ENCODE measurements at regions not wholly inside any gene's neighbourhood (a gene's known extent, or its start where the extent isn't known, plus 50 kb on each side); places are given as distances from the start of the nearest gene placed in this dataset.

- H3K36me3 ChIP-seq = no peaks in the 10 kb centered on the region
- no peak for DNase-seq
- no peaks in the 10 kb centered on the region for H3K27me3 ChIP-seq
- TF ChIP-seq, protein P1, sequence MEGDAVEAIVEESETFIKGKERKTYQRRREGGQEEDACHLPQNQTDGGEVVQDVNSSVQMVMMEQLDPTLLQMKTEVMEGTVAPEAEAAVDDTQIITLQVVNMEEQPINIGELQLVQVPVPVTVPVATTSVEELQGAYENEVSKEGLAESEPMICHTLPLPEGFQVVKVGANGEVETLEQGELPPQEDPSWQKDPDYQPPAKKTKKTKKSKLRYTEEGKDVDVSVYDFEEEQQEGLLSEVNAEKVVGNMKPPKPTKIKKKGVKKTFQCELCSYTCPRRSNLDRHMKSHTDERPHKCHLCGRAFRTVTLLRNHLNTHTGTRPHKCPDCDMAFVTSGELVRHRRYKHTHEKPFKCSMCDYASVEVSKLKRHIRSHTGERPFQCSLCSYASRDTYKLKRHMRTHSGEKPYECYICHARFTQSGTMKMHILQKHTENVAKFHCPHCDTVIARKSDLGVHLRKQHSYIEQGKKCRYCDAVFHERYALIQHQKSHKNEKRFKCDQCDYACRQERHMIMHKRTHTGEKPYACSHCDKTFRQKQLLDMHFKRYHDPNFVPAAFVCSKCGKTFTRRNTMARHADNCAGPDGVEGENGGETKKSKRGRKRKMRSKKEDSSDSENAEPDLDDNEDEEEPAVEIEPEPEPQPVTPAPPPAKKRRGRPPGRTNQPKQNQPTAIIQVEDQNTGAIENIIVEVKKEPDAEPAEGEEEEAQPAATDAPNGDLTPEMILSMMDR (IDR thresholded peaks at IDR 0.05) = no peak
- intact Hi-C loops (cut with DNase I; ENCODE audit: low total_unique reads) = no loop called here
- no peak overlapping the region for H3K4me3 ChIP-seq
- H3K9me3 ChIP-seq = no peaks in the 10 kb centered on the region
- H3K4me1 ChIP-seq = peaks cover 0 to 53% (median 6%) of the 10 kb centered on the region in 4 donors
- peak overlapping the region; percentile 52 to 77 for H3K27ac ChIP-seq
Measured at GRCh38 chr12:118536306-118536906, 160.1 kb downstream of the SUDS3 start.

- peak; percentile 38 to 69 for DNase-seq
- H3K4me1 ChIP-seq = peaks cover 0 to 46% (median 6%) of the 10 kb centered on the region in 4 donors
- intact Hi-C loops (cut with DNase I; ENCODE audit: low total_unique reads) = no loop called here
Measured at GRCh38 chr12:118537481-118537917, 161.1 kb downstream of the SUDS3 start.

DNA sequence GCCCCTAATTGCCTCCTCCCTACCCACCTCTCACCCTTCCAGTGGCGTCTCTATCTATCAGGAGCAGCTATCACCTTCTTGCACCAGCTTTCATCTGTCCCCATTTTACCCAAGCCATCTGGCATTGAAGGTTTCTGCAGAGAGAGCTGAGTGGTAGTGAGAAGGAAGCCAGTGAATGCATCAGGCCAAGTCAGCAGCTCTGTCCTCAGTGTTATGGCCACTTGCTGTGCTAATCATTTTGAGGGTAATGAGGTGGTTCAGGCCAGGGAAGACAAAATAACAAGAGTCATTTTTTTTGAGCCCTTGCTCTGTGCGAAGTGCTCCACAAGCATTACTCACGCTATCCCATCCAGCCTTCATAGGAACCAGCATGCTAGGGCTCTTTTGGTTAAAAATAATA, 164.7 kb downstream of the SUDS3 start:
- Histone ChIP-seq H3K4me3 (no peak overlapping the region), H3K9me3 (no peaks in the 10 kb centered on the region), H3K4me1 (peaks cover 0 to 29% (median 5%) of the 10 kb centered on the region in 4 donors), H3K27ac (no peak overlapping the region), H3K36me3 (no peaks in the 10 kb centered on the region), H3K27me3 (no peaks in the 10 kb centered on the region)
- TF ChIP-seq, protein P1 (IDR thresholded peaks at IDR 0.05) = no peak
- no peak for DNase-seq
- intact Hi-C loops (cut with DNase I; ENCODE audit: low total_unique reads) = no loop called here

More at GRCh38 chr12:118537481-118537917, 161.1 kb downstream of the SUDS3 start:
- TF ChIP-seq, protein P1 (IDR thresholded peaks at IDR 0.05) = no peak
- Histone ChIP-seq H3K9me3 (no peaks in the 10 kb centered on the region), H3K36me3 (no peaks in the 10 kb centered on the region), H3K4me3 (no peak overlapping the region), H3K27me3 (no peaks in the 10 kb centered on the region), H3K27ac (peak overlapping the region; percentile 54 to 77)

GRCh38 chr12:118541934-118542333, 165.6 kb downstream of the SUDS3 start:
- H3K36me3 ChIP-seq = no peaks in the 10 kb centered on the region
- intact Hi-C loops (cut with DNase I; ENCODE audit: low total_unique reads) = no loop called here
- H3K27me3 ChIP-seq = no peaks in the 10 kb centered on the region
- no peak for DNase-seq
- no peak overlapping the region for H3K4me3 ChIP-seq
- H3K9me3 ChIP-seq = no peaks in the 10 kb centered on the region
- H3K27ac ChIP-seq = no peak overlapping the region
- H3K4me1 ChIP-seq = peaks cover 0 to 21% (median 2%) of the 10 kb centered on the region in 4 donors
- TF ChIP-seq, protein P1 (IDR thresholded peaks at IDR 0.05) = no peak

GRCh38 chr12:118543651-118544050, 167.3 kb downstream of the SUDS3 start:
- TF ChIP-seq, protein P1 (IDR thresholded peaks at IDR 0.05) = no peak
- Histone ChIP-seq H3K27me3 (no peaks in the 10 kb centered on the region), H3K4me1 (peaks cover 0 to 3% (median 0%) of the 10 kb centered on the region in 4 donors), H3K36me3 (no peaks in the 10 kb centered on the region), H3K9me3 (peaks cover 0 to 8% (median 0%) of the 10 kb centered on the region in 3 donors), H3K27ac (no peak overlapping the region), H3K4me3 (no peak overlapping the region)
- intact Hi-C loops (cut with DNase I; ENCODE audit: low total_unique reads) = no loop called here
- no peak for DNase-seq

Measured in tibial artery (tissue), 4 donors.